HG02981 (cell line): ENCODE measurements at regions not wholly inside any gene's neighbourhood (a gene's known extent, or its start where the extent isn't known, plus 50 kb on each side); places are given as distances from the start of the nearest gene placed in this dataset.

Source experiments
- ATAC-seq: cut with Tn5 transposase; IDR thresholded peaks from one replicate; pipeline ENCODE4 v1.9.1; 2021; ENCODE audit warnings: mild to moderate bottlenecking, moderate library complexity; ENCODE audit not compliant: unreplicated experiment

DNA sequence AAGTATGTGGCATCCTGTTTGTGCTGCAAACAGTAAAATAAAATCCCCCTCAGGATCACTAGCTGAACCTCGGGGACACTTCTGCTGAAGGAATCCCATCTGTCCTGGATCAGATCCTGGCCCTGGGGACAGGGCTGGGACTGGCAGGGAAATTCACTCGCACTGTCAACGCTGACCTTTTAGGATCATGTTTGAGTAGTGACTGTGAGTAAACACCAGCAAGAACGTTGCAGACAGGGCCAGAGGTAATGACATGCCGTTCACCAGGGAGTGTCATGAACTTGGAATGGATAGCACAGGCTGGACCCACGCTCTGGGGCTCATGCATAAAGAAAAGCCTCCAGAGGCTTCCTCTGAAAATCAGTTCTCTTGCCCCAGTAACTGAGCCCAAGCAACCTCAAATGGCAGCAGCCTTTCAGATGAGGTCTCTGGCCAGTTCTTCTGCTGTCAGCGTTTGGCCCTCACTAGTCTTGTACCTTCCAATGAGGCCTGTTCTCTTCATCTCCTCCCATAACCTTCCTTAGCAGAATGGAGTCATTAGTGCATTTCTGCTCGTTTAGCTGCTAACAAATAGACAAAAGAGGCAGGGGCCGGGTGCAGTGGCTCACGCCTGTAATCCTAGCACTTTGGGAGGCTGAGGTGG, 51.0 kb upstream of the BARX2 start:
- ATAC-seq, result no peak

DNA sequence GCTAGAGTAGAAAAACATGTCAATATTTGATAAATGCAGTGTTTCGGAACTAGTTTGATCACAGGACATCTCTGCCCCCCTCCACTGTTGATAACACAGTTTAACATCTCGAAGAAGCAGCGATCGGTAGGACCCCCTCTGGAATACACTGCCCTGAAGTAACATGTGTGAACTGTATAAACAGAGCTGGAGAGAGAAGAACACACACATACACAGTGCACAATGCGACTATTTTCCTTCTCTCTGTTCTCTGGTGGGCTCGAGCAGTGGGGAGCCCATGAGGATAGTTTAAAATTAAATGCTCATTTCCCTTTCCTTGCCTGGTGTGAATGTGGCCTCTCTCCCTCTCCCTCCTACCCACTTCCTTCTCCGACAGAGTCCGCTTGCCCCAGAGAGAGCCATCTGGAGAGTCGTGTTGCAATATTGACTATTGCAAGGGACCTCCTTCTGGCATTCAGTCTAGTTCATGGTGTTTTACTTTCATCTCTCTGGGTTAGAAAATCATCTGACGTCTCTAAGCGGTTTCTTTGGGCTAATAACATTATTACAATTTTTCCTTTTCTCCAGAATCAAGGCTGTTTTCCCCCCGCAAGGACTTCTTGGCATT, 51.6 kb upstream of the BARX2 start:
- no peak for ATAC-seq

DNA sequence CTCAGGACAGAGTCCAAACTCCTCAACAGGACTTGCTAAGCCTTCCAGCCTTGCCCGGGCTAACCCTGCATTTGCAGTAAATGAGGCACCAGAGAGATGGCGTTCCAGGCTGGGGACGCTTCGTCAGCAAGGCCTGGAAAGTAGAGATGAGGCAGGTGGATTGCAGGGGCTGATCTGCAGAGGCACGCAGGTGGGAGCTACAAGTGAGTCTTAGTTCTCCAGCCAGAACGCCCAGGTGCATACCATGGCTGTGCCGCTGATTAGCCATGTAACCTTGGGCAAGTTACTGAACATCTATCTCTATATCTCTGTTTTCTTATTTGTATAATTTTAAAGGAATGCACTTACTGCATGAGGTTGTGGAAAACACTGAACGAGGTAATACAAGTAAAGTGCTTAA, 52.7 kb upstream of the BARX2 start:
- no peak for ATAC-seq

DNA sequence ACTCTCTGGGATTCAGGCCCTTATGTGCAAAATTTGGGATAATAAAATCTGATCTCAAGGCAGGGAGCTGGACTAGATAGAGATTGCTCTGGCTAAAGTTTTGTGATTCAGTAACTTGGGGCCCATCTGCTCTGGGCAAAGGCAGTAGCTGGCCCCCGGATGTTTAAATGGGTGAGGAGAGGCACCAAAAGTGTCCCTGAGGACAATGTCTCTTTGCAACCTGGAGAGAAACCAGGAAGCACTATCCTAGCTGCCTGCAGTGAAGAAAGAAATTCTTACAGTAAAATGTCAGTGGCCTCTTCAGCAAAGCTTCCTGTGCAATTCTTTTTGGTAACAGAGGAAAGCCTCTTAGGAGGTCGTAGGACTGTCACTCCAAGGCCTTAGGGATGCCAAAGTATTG, 54.6 kb upstream of the BARX2 start:
- no peak for ATAC-seq

DNA sequence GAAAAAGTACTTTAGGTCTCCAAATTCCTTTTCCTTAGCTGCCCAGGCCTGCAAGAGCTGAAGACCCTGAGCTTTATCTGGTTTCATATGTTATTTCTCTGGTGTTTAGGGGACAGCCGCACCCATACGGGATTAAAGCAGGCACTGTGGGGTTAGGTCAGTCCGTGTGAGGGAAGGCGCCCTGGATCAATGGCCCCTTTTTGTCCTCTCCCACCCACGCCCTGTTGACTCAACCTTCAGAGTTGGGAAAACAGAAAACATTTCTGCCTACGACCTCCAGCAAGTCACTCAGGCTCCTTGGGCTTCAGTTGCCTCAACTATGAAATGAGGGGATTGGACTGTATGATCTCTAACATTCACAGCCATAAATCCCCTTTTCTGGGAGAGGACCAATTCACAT, 55.2 kb upstream of the BARX2 start:
- ATAC-seq, result no peak

DNA sequence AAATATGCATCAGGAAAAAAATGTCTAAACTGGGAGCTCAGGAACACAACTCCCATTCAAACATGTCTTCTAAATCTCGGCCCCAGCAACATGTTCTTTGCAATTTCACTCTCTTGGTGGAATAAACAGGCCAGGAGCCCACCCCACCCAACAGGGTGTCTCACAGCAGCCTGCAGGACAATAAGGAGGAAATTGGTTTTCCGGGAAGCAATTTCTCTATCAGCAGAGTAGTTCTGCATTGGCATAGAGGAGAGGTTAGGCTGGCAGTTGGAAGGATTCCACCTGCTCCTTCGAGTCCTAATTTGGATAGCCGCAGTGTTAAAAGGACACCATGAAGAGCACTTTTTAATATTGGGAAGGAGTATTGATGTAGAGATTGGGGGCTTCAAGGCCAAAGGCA, 55.9 kb upstream of the BARX2 start:
- no peak for ATAC-seq

DNA sequence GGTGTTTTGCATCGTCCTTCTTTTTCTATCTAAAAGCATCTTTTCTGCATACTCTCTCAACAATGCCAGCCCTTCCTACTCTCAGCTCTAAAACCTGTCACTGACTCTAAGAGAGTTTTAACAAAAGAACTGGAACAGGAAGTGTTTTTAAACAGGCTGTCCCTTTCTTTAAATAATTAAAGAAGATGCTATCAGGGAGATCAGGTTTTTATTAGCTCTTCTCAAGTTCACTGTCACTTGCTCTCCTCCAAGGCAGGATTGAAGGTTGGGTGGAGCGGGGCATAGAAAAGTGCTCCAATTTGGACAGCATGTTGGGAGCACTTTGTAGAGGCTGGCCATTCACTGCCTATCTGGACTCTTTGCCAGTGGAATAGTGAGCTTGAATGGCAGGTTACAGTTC, 56.4 kb upstream of the BARX2 start:
- no peak for ATAC-seq

DNA sequence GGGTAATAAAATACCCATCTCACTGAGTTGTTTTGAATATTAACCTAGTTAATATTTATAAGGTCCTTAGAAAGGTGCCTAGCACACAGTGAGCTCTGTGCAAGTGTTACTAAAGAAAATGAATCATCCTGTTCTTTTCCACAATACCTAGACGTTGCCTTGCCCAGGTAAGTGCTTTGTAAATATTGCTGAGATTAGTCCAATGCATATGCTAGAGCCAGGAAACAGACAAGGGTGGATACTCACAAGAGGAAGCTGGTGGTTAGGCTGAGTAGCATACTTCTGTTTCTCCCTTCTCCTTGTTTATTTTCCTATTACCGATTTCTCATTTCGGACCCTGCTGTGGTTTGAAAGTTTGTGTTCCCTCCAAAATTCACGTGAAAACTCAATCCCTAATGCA, 58.1 kb upstream of the BARX2 start:
- no peak for ATAC-seq

DNA sequence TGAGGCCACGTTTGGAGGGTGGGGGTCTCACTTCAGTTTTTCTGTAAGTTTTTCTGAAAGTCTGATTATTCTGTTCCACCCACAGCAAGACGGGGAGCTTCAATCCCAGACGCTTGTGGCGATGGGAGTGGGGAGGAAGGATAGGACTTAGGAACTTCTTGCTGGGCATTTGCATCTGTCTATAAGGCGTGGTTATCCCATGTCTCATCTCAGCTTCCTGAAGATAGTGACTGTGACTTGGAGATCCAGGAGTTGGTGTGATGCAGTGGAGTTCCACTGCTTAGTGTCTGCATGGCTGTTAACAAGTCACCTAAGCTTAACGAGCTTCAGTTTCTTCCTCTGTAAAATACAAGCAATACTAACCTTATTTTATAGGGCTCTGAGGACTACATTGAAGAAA, 58.9 kb upstream of the BARX2 start:
- ATAC-seq, result no peak

DNA sequence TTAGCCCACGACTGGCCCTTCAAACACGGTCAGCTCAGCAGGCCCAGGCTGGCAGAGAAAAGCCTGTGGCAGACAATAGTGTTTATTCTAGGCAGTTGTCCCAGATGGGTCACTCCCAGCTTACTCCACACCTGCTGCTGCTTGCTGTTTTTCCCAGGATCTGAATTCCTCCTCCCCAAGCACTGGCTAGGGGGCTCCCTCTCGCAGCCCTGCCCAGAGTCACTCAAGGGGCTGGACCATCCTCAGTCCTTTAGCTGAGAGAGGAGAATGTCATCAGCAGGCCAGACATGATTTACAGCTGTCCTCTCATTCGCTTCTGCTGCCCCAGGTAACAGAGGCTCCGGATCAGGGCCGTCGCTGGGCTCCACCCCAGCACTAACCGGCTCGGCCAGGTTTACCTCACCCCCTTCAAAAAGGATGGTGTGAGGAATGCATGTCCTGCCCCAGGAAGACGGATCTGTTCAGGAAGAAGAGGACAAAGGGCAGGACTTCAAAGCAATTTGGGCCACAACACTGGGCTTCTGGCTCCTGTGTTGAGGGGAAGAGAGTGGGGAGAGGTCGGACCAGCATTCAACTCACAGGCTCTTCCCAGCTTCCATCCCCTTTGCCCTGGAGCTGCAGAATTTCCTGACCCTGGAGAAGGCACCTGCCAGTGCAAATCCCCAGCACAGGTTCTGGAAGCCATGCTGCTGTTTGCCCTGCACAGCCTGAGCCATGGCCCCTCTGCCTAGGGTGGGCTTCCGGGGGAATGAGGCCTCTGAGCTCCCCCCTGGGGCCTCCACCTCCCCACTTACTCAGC, 59.7 kb upstream of the BARX2 start:
- no peak for ATAC-seq

DNA sequence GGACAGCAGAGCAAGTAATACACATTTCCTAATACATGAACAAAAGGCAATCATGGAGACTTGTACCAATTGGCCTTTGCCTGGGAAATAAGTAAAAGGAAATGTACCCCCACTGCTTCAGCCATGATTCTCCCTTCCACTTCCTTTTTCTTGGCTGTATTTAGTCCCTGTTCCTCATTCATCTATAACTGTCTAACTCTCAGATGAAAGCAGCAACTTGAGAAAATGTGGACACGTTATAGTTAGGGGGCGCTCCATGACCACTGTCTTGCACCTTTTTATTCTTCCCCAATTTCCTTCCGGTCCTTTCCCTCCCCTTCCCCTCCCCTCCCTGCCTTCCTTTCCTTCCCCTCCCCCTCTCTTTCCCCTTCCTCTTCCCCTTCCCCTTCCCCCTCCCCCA, 61.3 kb upstream of the BARX2 start:
- ATAC-seq, result no peak

DNA sequence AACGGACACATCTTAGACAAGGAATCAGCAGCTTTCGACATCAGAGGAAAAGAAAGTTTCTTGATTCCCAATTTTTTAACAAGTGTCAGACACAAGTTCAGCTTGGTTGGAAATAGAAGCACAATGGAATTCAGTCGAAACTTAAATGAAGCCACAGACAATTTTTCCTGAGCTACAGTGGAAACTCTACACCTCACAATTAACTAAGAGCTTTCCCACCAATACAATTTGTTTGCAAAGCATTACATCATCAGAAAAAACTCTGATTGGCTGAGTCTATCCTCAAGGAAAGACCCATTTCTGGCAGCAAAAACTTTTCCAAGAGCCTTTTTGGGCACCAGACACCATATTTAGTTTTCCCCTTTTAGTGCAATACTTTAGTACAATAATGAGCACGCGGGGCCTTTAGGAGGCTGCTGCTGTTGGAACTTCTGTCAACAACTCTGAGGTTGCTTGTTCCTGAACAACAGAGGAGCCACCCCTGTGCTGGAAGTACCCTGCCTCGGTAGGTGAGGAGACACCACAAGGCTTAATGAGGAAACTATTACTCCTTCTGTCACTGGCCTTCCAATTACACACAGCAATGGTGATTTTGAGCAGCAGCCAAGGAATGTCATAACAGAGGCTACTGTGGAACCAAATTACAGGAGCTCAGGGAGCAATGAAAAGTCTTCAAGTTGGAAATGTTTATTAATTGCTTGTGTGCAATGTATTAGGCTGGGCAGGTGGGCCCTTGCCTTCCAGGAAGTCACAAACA, 61.9 kb upstream of the BARX2 start:
- ATAC-seq, result no peak

DNA sequence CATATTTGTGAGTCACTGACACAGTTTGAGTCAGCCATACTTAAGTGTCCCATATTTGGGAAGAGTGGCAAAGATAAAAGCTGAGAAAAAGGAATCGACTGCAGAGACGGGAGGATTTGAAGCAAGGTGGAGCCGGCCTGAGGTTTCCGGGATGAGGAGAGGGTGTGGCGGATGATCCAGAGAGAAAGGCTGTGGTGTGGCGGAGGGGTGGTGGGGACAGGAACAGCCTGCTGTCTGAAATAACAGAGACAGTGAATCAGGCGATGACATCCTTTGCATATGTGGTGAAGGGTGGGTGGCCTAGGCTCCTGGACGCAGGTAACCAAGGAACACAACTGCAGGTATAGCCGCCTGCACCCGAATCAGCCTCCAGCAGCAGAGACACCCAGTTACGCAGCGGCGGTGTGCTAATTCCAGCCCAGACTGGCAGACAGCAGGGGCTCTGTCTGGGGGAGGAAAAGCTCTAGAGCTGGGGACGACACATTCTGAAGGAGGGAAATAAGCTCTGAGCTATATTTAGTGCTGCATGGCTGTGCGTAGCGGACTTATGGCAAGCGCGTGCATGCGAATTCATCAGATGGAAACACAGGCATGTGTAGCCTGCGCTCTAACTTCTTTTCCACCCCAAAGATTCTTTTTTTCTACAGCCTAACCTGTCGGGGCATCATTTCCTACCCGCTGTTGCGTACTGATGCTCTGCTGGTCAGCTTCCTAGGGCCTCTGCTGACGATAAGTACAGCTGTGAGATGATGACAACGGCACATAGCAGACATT, 62.7 kb upstream of the BARX2 start:
- no peak for ATAC-seq

DNA sequence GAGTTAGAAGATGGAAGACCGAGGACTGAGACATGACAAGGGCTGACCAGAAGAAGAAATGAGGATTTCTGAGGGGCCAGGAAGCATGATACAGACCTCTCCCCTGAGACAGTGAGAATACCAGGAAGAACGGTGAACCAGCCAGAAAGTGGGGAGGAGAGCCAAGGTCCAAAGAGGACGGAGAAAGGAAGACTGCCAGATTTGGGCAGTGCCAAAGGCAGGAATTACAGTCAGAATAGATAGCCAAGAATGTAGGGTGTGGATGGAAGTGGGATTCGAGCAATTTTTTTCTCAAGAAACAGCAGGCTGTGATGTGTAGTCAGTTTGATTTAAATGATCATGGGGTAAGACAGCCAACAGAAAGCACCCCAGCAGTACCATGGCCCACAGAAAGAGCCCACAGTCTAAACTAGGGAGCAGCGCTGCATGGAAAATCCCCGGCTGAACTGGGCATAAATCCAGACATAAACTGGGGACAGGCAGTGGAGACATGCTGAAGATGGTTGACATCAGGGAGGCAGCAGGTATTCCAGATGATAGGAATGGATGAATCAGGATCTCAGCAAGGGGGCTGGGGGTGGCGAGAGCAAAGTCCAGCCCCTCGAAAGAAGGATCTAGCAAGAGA, 67.3 kb upstream of the BARX2 start:
- ATAC-seq, result no peak

DNA sequence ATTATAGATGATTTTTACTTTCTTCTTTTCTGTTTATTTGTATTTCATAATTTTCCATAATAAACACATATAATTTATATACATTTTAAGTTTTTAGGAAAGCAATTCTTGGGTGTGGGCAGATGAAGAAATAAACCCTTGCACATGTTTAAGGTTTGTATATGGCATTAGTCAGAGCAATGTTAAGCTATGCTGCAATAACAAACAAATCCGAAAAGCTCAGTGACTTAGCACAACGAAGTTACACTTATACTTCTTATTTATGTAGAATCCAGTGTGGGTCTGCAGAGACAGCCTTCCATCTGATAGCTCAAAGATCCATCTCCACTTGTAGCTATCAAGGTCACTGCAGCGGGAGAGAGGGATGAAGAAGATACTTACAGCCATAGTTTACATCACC, 68.5 kb upstream of the BARX2 start:
- ATAC-seq, result no peak

DNA sequence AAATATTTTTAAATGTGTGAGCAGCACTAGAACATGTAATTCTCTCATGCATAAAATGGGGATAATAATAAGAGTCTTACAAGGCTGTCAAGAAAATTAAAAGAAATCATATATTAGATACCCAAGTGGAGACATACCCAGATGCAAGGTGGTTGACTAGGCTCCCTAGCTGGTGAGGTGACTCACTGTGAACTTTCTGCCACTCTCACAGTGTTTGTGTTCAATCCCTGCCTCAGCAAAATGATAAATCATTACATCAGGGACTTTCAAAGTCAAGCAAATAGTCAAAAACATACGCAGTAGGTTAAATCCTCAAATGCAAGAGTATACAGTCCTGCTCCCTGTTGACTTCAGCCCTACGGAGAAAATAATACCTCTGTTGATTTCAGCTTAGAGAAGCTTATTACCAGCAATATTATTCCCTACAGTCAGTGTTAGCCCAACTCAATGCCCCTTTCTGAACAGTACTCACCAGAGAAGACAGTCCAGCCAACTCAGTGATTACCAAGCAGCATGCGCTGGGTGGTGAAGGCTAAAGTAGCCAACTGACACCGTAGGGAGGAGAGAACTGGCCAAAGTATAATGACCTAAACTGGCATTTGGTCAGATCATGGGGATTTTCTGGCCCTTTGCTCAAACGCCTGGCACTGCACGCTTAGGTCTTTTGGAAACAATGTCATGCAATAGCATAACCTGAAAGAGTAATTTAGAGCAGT, 73.1 kb upstream of the BARX2 start:
- ATAC-seq, result no peak

DNA sequence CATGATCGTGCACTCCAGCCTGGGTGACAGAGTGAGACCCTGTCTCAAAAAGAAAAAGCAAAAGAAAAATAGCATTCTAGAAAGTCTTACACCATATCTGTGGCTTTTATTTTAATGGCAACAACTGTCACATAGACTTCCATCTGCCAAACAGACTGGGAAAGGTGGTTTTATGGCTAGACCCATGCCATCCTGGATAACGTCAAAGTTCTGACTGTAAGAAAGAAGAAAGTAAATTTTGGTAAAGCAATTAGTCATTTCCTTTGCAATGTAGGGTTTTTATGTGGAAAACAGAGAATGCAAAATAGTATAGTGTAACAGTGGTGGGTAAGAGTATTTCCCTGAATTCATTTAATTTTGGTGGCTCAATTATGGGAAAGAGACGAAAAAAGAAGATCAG, 75.5 kb upstream of the BARX2 start:
- ATAC-seq, result no peak

DNA sequence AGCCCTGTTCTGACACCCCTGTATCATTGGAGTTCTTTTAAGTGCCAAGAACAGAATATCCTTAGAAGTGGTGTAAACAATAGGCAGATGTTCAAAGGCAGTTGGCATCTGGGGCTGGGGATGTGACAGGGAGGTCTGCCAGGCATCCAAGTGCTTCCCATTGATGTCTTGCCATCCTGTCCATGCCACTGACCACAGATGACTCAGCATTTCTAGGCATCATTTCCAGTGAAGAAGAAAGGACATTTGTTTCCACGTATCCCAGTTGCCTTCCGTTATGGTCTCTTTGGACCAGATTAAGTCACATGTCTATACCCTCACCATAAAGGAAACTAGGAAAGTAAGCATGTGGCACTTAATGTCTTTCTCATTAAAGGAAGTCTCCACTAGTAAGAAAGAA, 76.7 kb upstream of the BARX2 start:
- no peak for ATAC-seq

DNA sequence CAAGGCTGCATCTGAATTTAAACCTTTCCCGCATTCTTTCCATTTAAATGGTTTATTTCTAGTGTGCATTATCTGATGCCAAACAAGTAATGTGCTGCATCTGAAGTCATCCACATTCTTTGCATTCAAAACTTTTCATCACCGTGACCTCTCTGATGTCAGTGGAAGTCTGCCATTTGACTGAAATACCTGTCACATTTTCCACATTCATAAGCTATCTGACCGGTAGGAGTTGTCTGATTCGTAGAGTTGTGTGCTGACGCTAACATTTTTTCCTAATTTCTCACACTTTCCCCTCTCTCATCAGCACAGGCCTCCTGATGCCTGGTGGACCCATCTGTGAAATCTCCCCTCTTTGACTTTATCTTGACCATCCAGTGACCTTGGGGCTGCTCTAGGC, 79.9 kb upstream of the BARX2 start:
- ATAC-seq, result no peak

DNA sequence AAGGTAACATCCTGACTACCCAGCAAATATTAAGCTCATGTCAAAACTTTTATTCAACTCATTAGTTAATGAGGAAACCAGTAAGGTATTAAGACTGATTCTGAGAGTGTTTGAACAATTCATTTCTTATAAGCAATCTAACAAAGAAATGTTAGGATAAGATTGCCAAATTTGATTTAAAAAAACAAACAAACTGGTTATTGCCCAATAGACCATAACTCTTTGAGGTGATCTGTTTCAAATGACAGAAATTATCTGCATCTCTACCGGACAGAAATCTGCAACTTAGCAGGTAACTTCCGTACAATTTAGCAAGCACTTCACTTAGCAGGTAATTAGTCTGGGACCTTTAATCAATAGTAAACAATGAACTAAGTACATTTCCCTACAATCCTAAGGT, 82.9 kb upstream of the BARX2 start:
- no peak for ATAC-seq
